Fibroblast of skin of left biceps (primary cell): ENCODE measurements at regions not wholly inside any gene's neighbourhood (a gene's known extent, or its start where the extent isn't known, plus 50 kb on each side); places are given as distances from the start of the nearest gene placed in this dataset.

ENCODE experiments used
- DNase-seq, 2 experiments: peaks; one replicate each; pipeline ENCODE4 v3.0.0-alpha.2; 2013; ENCODE audit warnings: low read depth in 2 of 2

DNA sequence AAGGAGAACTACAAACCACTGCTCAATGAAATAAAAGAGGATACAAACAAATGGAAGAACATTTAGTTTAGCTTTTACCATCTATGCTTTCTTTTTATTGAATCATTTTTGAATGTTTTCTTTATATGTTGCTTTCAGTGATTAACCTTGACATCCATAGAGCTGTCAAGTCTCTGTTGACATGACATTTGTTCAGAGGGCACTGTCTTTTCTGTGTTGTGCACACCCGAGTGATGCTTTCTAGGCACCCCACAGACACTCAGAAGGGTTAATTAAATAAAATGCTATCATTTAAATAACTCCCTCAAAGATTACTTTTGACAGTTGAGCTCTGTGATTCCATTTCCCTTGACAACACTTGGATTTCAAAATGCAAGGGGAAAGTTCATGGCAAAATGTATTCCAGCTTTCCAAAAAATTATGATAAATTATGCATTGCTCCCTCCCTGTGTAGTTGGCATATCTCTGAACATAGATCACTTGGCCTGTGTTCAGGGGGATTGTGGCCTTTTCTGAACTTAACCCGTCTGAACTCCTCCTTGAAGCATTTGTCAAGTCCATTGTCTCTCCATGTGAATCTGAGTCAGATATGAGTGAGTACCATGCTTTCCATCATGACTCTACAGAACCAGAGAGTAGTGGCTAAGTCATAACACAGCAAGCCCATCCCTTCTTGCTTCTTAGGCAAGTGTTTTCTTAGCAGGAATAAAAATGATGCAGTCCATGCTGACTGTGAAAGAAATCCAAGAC, 372.6 kb downstream of the RPRM start:
- DNase-seq: no peak

GRCh38 chr2:153101187-153101586, 377.4 kb downstream of the RPRM start:
- no peak for DNase-seq

GRCh38 chr2:153100151-153100550, 378.4 kb downstream of the RPRM start:
- no peak for DNase-seq

GRCh38 chr2:153098073-153098472, 379.7 kb downstream of the ARL6IP6 start:
- no peak for DNase-seq

- no peak for DNase-seq
Measured at GRCh38 chr2:153096272-153096671, 377.9 kb downstream of the ARL6IP6 start.

GRCh38 chr2:153091344-153091743, 372.9 kb downstream of the ARL6IP6 start:
- no peak for DNase-seq

DNA sequence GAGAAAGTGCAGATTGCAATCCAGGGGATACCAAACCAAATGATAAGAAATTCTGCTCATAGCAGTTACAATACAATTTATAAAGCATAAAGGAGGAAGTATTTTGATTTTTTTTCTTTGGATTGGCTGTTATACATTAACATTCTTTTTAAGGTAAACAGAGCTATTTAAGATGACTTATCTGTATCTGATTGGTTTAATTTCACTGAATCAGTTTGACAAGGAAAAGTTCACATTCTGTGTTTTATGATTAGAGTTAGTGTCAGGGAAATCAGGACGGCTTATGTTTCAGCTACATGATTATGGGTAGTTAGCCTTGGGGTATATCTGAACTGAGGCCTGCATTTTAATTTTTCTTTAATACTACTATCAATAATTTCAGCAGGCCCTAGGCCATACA, 360.9 kb downstream of the ARL6IP6 start:
- DNase-seq: no peak

DNA sequence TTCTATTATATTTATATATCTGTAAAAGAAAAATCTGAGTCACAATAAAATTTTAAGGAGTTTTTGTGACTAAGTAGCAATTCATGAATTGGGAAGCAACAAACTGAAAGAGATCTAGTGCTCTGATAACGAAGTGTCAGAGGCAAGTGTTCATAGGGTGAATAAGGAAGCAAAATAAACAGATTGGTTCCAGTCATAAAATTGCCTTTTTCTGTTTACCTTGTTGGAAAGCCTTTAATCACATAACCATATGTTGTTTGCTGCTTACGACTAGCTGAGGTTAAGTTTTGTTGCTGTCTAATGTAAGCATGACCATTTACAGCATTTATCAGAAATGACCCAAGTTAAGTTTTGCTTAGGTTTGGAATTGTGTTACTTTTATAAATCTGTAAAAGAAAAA, 358.9 kb downstream of the ARL6IP6 start:
- no peak for DNase-seq

- no peak for DNase-seq
Measured at GRCh38 chr2:153074207-153074606, 355.8 kb downstream of the ARL6IP6 start.

GRCh38 chr2:153072813-153073212, 354.4 kb downstream of the ARL6IP6 start:
- DNase-seq: no peak

DNA sequence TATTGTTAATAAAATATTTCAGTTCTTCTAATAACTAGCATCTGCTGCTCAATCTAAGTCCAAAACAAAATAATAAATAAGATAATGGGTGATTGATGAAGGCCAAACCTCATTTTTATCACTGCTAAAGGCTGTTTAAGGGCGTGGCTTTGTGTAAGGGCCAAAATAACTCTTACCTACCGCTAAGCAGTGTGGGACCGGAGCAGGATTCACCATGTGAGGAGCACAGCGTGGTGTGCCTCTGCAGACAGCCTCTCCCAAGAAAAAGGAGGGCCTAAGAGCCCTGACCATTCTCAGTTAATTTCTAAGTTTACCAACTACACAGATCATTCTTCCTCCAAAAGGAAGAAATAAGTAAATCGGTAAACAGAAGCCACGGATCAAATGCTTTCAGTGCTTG, 353.7 kb downstream of the ARL6IP6 start:
- DNase-seq: no peak

GRCh38 chr2:153071090-153071489, 352.7 kb downstream of the ARL6IP6 start:
- no peak for DNase-seq

GRCh38 chr2:153068915-153069314, 350.5 kb downstream of the ARL6IP6 start:
- DNase-seq: no peak

GRCh38 chr2:153068052-153068451, 349.6 kb downstream of the ARL6IP6 start:
- no peak for DNase-seq

DNA sequence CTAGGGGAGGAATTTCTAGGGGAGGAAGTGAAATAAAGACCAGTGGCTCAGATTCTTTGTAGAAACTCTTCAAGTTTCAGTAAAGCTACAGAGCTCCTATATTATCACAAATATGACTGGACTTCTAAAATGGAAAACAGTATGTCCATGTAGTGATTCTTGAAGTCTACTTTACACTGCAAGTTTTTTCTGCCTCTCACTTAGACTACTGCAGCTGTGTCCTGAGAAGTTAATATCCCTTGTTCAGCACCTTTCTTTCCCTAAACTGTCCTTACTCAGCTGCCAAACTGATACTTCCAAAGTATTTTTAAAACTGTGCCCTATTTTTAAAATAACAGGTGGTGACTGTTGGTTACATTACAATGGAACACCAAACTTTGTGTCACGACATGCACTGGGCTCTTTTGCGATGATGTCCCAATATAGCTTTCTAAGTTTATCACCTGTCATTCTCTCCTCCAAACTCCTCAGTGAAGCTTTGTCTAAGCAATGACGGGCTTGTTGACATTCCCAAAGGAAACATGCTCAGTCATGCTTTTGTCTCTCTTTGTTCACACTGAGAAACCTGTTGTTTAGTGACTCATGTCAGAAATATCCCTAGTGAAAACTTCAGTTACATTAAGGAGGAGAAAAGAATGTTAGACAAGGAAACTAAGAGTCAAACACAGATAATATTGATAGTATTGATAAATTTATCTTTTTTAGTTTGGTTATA, 341.1 kb downstream of the ARL6IP6 start:
- no peak for DNase-seq

GRCh38 chr2:153057743-153058142, 339.3 kb downstream of the ARL6IP6 start:
- DNase-seq: no peak

GRCh38 chr2:153055182-153055581, 336.8 kb downstream of the ARL6IP6 start:
- no peak for DNase-seq

DNA sequence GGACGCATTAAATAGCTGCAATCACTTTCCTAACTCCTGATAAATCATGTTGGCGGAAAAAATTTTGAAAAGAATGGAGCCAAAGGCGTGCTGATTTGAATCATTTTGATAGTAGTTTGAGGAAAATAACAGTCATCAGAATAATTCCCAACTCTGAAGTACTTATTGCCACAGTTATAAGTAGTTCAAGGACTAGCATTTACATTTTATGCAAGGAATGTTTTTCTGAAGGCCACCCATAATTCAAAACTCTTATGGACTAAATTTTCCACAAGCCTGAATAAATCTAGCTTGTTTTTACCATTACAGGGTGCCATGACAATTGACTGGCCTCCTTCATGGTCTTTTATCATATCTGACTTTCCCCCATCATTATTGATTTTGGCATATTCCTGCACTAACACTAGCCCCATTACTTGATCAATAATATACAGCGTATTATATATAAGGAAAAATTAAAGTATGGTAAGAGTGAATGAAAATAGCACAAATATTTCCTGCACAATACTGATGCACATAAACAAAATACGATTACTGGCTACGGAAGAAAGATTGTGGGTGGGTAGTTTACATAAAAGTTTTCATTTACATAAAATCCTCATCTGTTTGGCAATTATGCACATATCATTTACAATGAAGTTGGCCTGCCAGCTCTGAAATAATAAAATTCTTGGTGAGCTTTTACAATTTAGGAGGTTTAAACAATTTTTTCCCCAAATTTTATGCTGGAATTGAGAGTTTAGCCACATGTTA, 334.6 kb downstream of the ARL6IP6 start:
- no peak for DNase-seq

DNA sequence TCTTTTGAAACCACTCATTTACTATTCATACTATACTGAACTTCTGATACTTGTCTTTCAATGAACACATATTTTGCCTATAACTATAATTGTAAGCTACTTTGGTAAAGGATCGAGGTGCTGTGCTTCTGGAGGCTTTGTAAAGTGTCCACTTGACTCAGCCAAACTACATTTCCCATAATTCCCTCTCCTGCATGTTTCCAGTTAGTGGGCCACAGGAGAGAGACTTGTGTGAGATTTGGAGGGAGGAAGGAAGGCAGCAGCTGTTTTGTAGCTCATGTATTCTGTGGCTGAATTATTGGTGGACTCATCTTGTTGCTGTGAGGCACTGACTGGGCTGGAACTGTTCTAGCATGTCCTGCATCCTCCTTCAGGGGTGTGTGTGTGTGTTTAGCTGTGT, 328.8 kb downstream of the ARL6IP6 start:
- no peak for DNase-seq

- DNase-seq: no peak
Measured at GRCh38 chr2:153043385-153043784, 325.0 kb downstream of the ARL6IP6 start.

- DNase-seq: no peak
Measured at GRCh38 chr2:153028626-153029025, 310.2 kb downstream of the ARL6IP6 start.

DNA sequence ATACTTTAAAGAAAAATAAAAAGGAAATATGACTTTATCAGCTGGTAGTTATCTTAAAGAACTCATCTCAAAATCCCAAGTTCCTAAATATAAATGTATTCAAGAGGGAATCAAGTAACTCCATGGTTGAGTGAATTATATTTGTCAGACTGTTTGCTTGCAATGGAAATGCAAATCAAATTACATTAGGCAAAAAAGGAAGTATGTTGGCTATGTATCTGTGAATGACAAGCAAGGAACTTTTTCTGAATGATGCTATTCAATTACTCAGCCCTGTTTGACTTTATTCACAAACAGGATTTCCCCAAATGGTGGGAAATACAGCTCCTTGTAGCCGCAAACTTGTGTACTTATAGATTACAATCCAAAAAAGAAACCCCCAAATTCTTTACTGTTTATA, 309.1 kb downstream of the ARL6IP6 start:
- no peak for DNase-seq

- DNase-seq: no peak
Measured at GRCh38 chr2:153020201-153020600, 301.8 kb downstream of the ARL6IP6 start.
